Right lobe of liver (tissue), 6 donors: ENCODE measurements at regions not wholly inside any gene's neighbourhood (a gene's known extent, or its start where the extent isn't known, plus 50 kb on each side); places are given as distances from the start of the nearest gene placed in this dataset.

Experiments used
- ATAC-seq, 4 donors: fragments of 200-7000 bp; cut with Tn5 transposase; one replicate each; pipeline ENCODE4 v1.9.1; 2020; ENCODE audit warnings: mild to moderate bottlenecking in 4 of 4, moderate library complexity in 4 of 4
- DNase-seq, 3 donors: peaks; one replicate each; pipeline ENCODE4 v3.0.0-alpha.2; 2020
- H3K27ac ChIP-seq, 3 donors: fragments of 200-600 bp; one replicate each; pipeline ENCODE4 v1.8.0; 2022
- H3K27me3 ChIP-seq, 2 donors: fragments of 200-600 bp; one replicate each; pipeline ENCODE4 v1.8.0; 2022
- H3K36me3 ChIP-seq, 4 donors: fragments of 200-600 bp; sonication (generic) in 1 of 4; one replicate each; pipeline versions ENCODE4 v1.5.1 to v1.8.0; 2017 to 2022; ENCODE audit warnings: control low read depth in 1 of 4
- H3K4me1 ChIP-seq, 4 donors: fragments of 200-600 bp; sonication (generic) in 1 of 4; one replicate each; pipeline versions ENCODE4 v1.5.1 to v1.8.0; 2017 to 2022; ENCODE audit warnings: control low read depth in 1 of 4
- H3K4me3 ChIP-seq, 3 donors: fragments of 200-600 bp; one replicate each; pipeline ENCODE4 v1.8.0; 2022
- H3K9me3 ChIP-seq, 4 donors: fragments of 200-600 bp; sonication (generic) in 1 of 4; one replicate each; pipeline versions ENCODE4 v1.5.1 to v1.8.0; 2017 to 2022; ENCODE audit warnings: control low read depth in 1 of 4
- POLR2A ChIP-seq: fragments of 450-650 bp; IDR thresholded peaks from one replicate; pipeline ENCODE4 v1.6.1; 2017; ENCODE audit warnings: antibody characterized with exemption, mild to moderate bottlenecking
- WGBS: methylation state at CpG from one replicate; pipeline ENCODE4 v1.1.6; 2018; ENCODE audit warnings: low coverage, low lambda C conversion rate; ENCODE audit not compliant: insufficient coverage; ENCODE audit errors: missing lambda C conversion rate; 5-methylcytosine and 5-hydroxymethylcytosine counted together
- intact Hi-C, 2 donors: fragments of 100-400 bp; cut with DNase I; formaldehyde crosslinking; loops; one replicate each; pipeline versions ENCODE4 v1.11.2 to v1.14.1; 2022
- TF ChIP-seq, protein P1 (sequence below), 4 donors: fragments of 200-600 bp in 3 of 4; fragments of 450-650 bp in 1 of 4; IDR thresholded peaks; one replicate each; pipeline versions ENCODE4 v1.5.1 to v1.8.0; 2016 to 2022; ENCODE audit warnings: antibody characterized with exemption in 4 of 4, mild to moderate bottlenecking in 2 of 4
- donor health status: DM: no; HTN: yes; CAD: no.
- donor health status: DM: no; HTN: no; CAD: no.
- donor health status: DM: no; HTN: no; CAD: no.
- donor health status: DM: no; HTN: yes; CAD: no.
- donor health status: DM: no; HTN: yes; CAD: no.

DNA sequence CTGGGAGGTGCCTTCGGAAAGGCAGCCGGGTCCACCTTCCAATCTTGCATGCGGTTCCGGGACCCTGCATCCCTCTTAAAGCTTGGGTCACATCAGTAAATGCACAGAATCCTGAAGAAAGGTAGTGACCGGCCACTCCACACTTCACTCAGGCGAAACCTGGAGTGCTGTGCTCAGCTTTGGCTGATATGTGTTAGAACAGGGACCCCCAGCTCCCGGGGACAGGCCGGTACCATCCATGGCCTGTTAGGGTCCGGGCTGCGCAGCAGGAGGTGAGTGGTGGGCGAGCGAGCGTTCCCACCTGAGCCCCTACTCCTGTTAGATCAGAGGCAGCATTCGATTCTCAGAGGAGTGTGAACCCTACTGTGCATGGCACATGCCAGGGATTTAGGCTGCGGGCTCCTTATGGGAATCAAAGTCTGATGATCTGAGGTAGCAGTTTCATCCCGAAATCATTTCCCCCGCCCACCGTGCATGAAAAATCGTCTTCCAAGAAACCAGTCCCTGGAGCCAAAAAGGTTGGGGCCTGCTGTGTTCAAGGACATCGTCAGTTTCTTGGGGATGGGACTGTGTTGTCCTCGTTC, 143.0 kb downstream of the ERMARD start:
- TF ChIP-seq POLR2A = no peak

DNA sequence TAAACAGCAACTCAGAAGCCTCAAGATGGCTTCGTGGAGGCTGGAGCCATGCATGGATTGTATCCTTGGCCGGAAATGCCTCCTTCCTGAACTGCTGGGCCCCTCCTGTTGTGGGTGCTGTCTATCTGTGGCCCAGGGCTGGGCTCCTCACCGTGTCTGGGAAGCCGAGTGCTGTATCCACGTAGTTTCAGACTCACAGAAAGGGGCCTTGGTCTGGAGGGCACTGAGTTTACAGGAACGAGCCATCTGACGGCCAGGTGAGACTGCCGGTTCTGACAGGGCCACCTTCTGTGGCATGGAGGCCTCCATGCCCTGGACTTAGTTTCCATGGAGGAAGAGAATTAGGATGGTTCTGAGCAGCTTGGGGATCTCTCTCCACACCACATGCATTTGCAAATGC, 142.2 kb downstream of the ERMARD start:
- Histone ChIP-seq H3K27me3 (no peaks in the 10 kb centered on the region), H3K4me1 (no peaks in the 10 kb centered on the region), H3K9me3 (no peaks in the 10 kb centered on the region), H3K36me3 (no peaks in the 10 kb centered on the region), H3K4me3 (no peak overlapping the region), H3K27ac (no peak overlapping the region)
- WGBS = 60% methylated on average over 2 of the region's 8 CpGs
- DNase-seq (no peak), ATAC-seq (no peak)
- TF ChIP-seq, protein P1, sequence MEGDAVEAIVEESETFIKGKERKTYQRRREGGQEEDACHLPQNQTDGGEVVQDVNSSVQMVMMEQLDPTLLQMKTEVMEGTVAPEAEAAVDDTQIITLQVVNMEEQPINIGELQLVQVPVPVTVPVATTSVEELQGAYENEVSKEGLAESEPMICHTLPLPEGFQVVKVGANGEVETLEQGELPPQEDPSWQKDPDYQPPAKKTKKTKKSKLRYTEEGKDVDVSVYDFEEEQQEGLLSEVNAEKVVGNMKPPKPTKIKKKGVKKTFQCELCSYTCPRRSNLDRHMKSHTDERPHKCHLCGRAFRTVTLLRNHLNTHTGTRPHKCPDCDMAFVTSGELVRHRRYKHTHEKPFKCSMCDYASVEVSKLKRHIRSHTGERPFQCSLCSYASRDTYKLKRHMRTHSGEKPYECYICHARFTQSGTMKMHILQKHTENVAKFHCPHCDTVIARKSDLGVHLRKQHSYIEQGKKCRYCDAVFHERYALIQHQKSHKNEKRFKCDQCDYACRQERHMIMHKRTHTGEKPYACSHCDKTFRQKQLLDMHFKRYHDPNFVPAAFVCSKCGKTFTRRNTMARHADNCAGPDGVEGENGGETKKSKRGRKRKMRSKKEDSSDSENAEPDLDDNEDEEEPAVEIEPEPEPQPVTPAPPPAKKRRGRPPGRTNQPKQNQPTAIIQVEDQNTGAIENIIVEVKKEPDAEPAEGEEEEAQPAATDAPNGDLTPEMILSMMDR (IDR thresholded peaks at IDR 0.05) = no peak
- no peak for TF ChIP-seq POLR2A
- intact Hi-C loops = no loop called here

More for the DNA sequence above, 143.0 kb downstream of the ERMARD start:
- intact Hi-C loops = no loop called here
- ATAC-seq = no peak
- DNase-seq = no peak
- WGBS = 77% methylated on average over 8 of the region's 21 CpGs
- Histone ChIP-seq H3K27ac (no peak overlapping the region), H3K4me1 (no peaks in the 10 kb centered on the region), H3K36me3 (no peaks in the 10 kb centered on the region), H3K9me3 (no peaks in the 10 kb centered on the region), H3K4me3 (no peak overlapping the region), H3K27me3 (no peaks in the 10 kb centered on the region)

DNA sequence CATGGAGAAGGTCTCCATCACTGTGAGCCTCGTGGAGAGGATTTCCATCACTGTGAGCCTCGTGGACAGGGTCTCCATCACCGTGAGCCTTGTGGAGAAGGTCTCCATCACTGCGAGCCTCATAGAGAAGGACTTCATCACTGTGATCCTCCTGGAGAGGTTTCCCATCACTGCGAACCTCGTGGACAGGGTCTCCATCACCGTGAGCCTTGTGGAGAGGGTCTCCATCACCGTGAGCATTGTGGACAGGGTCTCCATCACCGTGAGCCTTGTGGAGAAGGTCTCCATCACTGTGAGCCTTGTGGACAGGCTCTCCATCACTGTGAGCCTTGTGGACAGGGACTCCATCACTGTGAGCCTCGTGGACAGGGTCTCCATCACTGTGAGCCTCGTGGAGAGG, 140.4 kb downstream of the ERMARD start:
- Histone ChIP-seq H3K27me3 (no peaks in the 10 kb centered on the region), H3K4me1 (no peaks in the 10 kb centered on the region), H3K27ac (no peak overlapping the region), H3K36me3 (no peaks in the 10 kb centered on the region), H3K9me3 (no peaks in the 10 kb centered on the region), H3K4me3 (no peak overlapping the region)
- intact Hi-C loops = no loop called here
- DNase-seq = no peak
- WGBS = 57% methylated on average over 6 of the region's 11 CpGs
- no peak for TF ChIP-seq POLR2A
- TF ChIP-seq, protein P1 (IDR thresholded peaks at IDR 0.05) = no peak
- ATAC-seq = no peak

DNA sequence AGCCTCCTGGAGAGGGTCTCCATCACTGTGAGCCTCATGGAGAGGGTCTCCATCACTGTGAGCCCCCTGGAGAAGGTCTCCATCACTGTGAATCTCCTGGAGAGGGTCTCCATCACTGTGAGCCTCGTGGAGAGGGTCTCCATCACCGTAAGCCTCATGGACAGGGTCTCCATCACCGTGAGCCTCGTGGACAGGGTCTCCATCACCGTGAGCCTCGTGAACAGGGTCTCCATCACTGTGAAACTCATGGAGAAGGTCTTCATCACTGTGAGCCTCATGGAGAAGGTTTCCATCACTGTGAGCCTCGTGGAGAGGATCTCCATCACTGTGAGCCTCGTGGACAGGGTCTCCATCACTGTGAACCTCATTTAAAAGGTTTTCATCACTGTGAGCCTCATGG, 140.0 kb downstream of the ERMARD start:
- Histone ChIP-seq H3K27ac (no peak overlapping the region), H3K27me3 (no peaks in the 10 kb centered on the region), H3K9me3 (no peaks in the 10 kb centered on the region), H3K4me3 (no peak overlapping the region), H3K4me1 (no peaks in the 10 kb centered on the region), H3K36me3 (no peaks in the 10 kb centered on the region)
- no peak for DNase-seq
- WGBS = 43% methylated on average over 6 of the region's 8 CpGs
- intact Hi-C loops = no loop called here
- TF ChIP-seq, protein P1 (IDR thresholded peaks at IDR 0.05) = no peak
- no peak for TF ChIP-seq POLR2A
- ATAC-seq = no peak

DNA sequence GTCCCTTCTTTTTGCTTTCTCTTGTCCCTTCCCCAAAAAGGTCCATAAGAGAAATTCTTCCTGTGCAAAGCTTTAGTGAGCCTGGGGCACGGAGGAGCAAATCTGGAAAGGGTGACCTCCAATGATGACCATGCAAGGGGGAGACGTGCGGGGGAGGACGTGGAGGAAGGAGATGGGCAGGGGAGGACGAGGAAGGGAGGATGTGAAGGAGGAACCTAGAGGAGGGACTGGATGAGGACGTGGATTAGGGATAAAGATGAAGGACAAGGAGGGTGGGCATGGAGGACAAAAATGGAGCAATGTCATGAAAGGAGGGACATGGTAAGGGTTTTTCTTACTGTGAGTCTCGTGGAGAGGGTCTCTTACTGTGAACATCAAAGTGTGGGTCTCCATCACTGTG, 139.5 kb downstream of the ERMARD start:
- Histone ChIP-seq H3K4me1 (no peaks in the 10 kb centered on the region), H3K4me3 (no peak overlapping the region), H3K27ac (no peak overlapping the region), H3K36me3 (no peaks in the 10 kb centered on the region), H3K9me3 (no peaks in the 10 kb centered on the region), H3K27me3 (no peaks in the 10 kb centered on the region)
- intact Hi-C loops = no loop called here
- TF ChIP-seq POLR2A = no peak
- TF ChIP-seq, protein P1 (IDR thresholded peaks at IDR 0.05) = no peak
- WGBS = 58% methylated on average over 6 of the region's 7 CpGs
- DNase-seq (no peak), ATAC-seq (no peak)
